Mesothelial cell of epicardium (in vitro differentiated cells): ENCODE measurements at regions not wholly inside any gene's neighbourhood (a gene's known extent, or its start where the extent isn't known, plus 50 kb on each side); places are given as distances from the start of the nearest gene placed in this dataset.

Source experiments
- DNase-seq, 2 experiments: peaks; one replicate each; pipeline ENCODE4 v3.0.0; 2021; ENCODE audit warnings: low spot score in 2 of 2; ENCODE audit not compliant: unreplicated experiment in 2 of 2
- H3K27ac Mint-ChIP-seq: 2 replicates; pipeline ENCODE4 v1.8.0; 2021; ENCODE audit warnings: mixed read lengths
- H3K27me3 Mint-ChIP-seq: 2 replicates; pipeline ENCODE4 v1.8.0; 2021; ENCODE audit warnings: low read depth, mixed read lengths
- H3K36me3 Mint-ChIP-seq: 2 replicates; pipeline ENCODE4 v1.8.0; 2021; ENCODE audit warnings: mixed read lengths
- H3K4me1 Mint-ChIP-seq: 2 replicates; pipeline ENCODE4 v1.8.0; 2021; ENCODE audit warnings: mixed read lengths
- H3K4me3 Mint-ChIP-seq: 2 replicates; pipeline ENCODE4 v1.8.0; 2021; ENCODE audit warnings: mild to moderate bottlenecking, moderate library complexity, mixed read lengths
- H3K9me3 Mint-ChIP-seq: 2 replicates; pipeline ENCODE4 v1.8.0; 2021; ENCODE audit warnings: mixed read lengths
- TF ChIP-seq, protein P1 (sequence below): fragments of 200-600 bp; sonication (generic); IDR thresholded peaks from one replicate; pipeline ENCODE4 v1.5.0; 2021; ENCODE audit warnings: antibody characterized with exemption; ENCODE audit not compliant: unreplicated experiment

DNA sequence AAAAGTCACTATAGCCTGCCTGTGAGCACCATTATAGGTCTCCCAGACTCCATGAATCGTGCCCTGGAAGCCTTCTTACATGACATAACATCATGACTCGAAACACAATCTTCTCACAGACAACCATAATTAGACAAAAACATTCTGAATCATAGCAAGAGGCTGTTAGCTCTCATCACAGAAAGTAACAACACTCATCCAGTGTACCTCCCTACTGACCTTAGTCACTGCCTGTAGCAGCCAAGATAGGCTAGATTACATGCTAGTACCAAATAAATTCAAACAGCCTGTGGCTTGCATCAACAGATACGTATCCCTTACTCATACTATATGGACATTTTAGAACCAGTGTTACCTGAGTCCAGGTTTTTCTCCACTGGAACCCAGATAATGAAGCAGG, 663.8 kb upstream of the FOXG1 start:
- DNase-seq = no peak
- no peak overlapping the region for H3K4me3 Mint-ChIP-seq
- H3K4me1 Mint-ChIP-seq = peaks cover 6% of the 10 kb centered on the region
- no peaks in the 10 kb centered on the region for H3K9me3 Mint-ChIP-seq
- H3K36me3 Mint-ChIP-seq = no peaks in the 10 kb centered on the region
- TF ChIP-seq, protein P1, sequence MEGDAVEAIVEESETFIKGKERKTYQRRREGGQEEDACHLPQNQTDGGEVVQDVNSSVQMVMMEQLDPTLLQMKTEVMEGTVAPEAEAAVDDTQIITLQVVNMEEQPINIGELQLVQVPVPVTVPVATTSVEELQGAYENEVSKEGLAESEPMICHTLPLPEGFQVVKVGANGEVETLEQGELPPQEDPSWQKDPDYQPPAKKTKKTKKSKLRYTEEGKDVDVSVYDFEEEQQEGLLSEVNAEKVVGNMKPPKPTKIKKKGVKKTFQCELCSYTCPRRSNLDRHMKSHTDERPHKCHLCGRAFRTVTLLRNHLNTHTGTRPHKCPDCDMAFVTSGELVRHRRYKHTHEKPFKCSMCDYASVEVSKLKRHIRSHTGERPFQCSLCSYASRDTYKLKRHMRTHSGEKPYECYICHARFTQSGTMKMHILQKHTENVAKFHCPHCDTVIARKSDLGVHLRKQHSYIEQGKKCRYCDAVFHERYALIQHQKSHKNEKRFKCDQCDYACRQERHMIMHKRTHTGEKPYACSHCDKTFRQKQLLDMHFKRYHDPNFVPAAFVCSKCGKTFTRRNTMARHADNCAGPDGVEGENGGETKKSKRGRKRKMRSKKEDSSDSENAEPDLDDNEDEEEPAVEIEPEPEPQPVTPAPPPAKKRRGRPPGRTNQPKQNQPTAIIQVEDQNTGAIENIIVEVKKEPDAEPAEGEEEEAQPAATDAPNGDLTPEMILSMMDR = no peak
- no peak overlapping the region for H3K27ac Mint-ChIP-seq
- no peaks in the 10 kb centered on the region for H3K27me3 Mint-ChIP-seq

DNA sequence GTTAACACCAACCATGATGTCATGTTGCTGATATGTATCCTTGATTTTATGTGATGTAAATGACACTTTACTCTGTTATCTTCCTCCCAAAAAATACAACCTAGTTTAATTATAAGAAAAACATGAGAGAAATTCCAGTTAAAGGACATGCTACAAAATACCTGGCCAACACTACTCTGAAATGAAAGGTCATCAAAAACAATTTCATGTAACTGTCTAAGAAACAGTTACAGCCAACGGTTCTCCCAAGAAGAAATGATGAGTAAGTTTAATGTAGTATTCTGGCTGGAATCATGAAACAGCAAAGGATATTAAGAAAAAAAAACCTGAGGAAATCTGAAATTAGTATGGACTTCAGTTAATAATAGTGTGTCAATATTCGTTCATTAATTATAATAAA, 653.3 kb upstream of the FOXG1 start:
- H3K4me3 Mint-ChIP-seq = no peak overlapping the region
- no peaks in the 10 kb centered on the region for H3K4me1 Mint-ChIP-seq
- no peak overlapping the region for H3K27ac Mint-ChIP-seq
- TF ChIP-seq, protein P1 = no peak
- DNase-seq = no peak
- no peaks in the 10 kb centered on the region for H3K9me3 Mint-ChIP-seq
- H3K27me3 Mint-ChIP-seq = no peaks in the 10 kb centered on the region
- no peaks in the 10 kb centered on the region for H3K36me3 Mint-ChIP-seq

DNA sequence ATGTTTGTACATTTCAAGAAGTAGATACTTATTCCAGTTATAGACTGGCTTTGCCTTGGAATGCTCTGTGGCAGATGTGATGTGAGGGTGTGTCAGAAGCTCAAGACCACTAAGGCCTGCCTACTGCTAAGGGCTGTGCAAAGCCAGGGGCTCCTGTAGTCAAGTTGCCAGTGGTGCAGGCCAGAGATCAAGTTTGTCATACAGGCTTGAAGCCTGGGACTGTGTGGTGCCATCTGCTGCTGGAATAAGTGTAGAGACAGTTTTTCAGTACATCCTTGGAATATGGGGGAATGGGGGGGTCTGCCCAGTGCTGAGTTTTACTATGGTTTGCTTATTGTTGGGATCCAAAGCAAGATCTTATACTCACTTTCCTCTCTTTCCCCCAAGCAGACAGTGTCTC, 649.9 kb upstream of the FOXG1 start:
- Mint-ChIP-seq H3K4me1 (no peaks in the 10 kb centered on the region), H3K27me3 (no peaks in the 10 kb centered on the region), H3K4me3 (no peak overlapping the region), H3K27ac (no peak overlapping the region), H3K9me3 (no peaks in the 10 kb centered on the region), H3K36me3 (no peaks in the 10 kb centered on the region)
- TF ChIP-seq, protein P1 = no peak
- DNase-seq = no peak

DNA sequence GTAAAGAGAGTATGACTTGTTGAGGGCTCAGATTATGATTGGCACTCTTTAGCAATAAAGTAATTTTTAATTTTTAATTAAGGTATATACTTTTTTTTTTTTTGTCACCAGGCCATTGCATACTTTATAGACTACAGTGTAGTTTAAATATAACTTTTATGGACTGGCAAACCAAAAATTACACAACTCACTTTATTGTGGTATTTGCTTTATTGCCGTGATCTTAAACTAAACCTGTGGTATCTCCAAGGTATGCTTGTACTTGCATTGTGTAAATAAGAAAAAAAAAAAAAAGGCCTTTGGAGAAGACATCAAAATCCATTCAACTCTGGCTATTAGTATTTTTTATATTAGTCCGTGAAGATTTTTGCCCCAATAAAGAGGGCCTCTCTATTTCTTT, 646.7 kb upstream of the FOXG1 start:
- Mint-ChIP-seq H3K4me3 (no peak overlapping the region), H3K9me3 (peaks cover 4% of the 10 kb centered on the region), H3K4me1 (no peaks in the 10 kb centered on the region), H3K27me3 (no peaks in the 10 kb centered on the region), H3K36me3 (no peaks in the 10 kb centered on the region), H3K27ac (no peak overlapping the region)
- DNase-seq = no peak
- TF ChIP-seq, protein P1 = no peak

DNA sequence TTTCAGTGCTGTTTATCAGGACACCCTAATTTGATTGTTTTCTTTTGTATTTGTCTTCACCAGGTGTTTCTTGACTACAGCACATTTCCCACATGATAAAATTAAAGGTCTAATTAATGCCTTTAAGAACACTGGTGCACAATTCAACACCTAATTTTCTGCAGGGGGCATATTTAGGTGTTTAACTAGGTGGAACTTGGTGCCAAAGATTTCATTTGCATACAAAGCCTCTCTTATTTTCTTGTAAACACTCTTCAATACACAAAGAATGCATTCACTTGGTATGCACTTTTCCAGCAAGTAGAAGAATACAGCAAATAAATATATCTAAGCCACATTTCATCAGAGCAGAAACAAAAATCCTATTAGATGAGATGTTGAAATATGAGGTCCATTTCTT, 646.2 kb upstream of the FOXG1 start:
- DNase-seq = no peak
- H3K27me3 Mint-ChIP-seq = no peaks in the 10 kb centered on the region
- H3K4me3 Mint-ChIP-seq = no peak overlapping the region
- peaks cover 4% of the 10 kb centered on the region for H3K9me3 Mint-ChIP-seq
- no peak overlapping the region for H3K27ac Mint-ChIP-seq
- TF ChIP-seq, protein P1 = no peak
- H3K36me3 Mint-ChIP-seq = no peaks in the 10 kb centered on the region
- no peaks in the 10 kb centered on the region for H3K4me1 Mint-ChIP-seq
